GM11168 (cell line): ENCODE measurements at regions not wholly inside any gene's neighbourhood (a gene's known extent, or its start where the extent isn't known, plus 50 kb on each side); places are given as distances from the start of the nearest gene placed in this dataset.

Experiments
- in situ Hi-C: fragments of 300-500 bp; cut with MboI; formaldehyde crosslinking; loops from one replicate; pipeline ENCODE4 v1.12.0; 2022; ENCODE audit warnings: low sequenced_read_pairs; ENCODE audit not compliant: unreplicated experiment

DNA sequence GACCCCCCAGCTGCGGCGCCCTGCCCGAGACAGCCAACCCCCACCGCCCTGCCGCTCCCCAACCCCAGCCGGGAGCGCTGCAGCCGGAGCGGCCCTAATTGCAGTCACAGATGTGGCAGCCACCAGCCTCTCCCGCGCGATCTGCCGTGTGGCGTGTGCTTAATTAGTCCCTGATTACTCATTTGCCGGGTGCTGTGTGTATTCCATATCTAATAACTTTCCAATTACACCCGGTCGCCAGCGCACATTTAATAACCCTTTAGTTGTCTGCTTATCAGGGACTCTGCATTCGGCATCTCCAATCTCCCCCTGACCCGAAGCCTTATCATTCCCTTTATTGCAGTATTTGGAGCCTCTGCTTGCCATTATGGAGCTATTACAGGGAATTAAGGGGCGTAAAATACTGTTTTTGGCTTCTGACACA, 236.7 kb upstream of the CIBAR2 start:
- in situ Hi-C loops: no loop called here

DNA sequence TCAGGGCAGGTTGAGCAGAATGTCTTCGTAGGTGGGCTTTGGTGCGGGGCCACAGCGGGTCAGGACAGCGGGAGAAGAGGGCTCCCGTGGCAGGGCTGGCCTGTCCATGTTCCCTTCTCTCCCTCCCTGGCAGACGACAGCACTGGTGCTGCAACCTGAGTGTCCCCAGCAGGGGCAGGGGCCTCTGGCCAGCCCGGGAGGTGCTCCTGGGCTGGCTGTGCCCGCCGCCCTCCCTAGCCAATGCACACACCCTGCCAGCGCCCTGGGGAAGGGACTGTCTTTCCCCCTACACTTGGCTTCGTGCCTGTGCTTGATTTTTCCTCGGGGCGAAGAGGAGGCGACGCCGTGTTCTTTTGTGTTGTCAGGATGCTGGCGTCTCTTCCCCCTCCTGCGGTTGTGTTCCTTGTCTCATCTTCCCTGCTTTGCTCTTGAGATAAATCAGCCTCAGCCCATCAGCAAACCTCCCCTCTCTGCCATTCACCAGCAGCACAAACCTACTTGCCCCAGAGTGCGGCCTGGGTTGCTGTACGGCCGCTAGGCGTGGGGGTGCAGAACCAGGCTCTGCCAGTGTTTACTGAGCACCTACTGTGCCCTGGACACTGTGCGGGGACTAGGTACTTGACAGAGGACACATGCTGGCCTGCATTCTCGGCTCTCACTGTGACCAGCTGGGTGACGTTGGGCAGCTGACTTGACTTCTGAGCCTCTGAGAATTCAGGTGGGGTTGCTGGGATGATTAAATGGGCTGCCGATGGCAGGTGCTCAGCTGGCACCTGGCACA, 237.3 kb upstream of the CIBAR2 start:
- in situ Hi-C loops: no loop called here

DNA sequence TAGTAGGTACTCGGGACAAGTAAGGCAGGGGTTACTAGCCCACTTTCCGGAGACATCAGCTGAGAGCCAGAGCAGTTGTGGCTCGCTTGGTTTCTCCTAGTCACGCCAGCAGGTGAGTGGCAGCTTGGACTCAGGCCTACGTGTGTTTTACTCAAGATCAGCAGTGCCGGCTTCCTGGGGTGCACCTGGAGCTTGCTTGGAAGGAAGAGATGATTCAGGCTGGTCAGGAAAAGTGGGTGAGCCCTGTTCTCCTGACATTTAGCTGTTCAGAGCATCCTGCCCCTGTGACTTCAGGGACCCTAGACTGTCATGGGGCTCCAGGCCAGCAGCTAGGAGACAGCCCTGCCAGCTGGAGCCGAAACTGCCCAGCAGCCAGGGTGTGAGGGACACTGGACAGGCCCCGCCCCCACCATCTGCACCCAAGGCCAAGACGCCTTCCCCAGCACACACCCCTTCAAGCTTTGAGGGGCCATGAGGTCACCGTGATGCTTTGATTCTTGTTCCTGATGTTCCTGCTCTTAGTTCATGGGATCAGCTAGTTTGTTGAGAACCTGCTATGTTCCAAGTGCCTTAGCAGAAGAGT, 238.0 kb upstream of the CIBAR2 start:
- in situ Hi-C loops: no loop called here

DNA sequence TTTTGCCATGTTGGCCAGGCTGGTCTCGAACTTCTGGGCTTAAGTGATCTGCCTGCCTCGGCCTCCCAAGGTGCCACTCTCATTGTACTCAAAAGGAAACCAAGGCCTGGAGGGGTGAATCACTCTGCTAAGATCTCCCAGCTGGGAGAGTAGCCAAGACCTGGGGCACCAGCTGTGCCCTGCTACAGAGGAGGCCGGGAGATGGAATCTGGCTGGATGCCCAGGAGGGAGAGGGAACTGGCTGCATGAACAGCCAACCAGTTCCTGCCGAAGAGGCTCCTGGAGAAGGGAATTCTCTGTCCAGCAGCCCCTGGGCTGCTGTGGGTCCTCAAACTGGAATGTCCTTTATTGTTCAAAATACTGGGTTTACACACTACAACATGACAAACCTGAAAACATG, 238.7 kb upstream of the CIBAR2 start:
- in situ Hi-C loops: no loop called here

DNA sequence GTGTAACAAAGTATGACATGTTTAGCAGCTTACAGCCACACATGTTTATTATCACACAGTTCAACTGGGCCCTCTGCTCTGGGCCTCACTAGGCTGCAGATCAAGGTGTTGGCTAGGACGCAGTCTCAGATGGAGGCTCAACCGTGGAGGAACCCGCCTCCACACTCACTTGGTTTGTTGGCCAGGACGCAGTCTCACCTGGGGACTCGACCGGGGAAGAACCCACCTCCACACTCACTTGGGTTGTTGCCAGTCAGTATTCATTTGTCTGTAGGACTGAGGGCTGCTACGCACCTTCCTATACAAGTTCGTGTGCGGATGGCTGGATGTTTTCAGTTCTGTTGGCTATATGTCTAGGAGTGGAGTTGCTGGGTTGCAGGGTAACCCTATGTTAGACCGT, 240.7 kb upstream of the CIBAR2 start:
- in situ Hi-C loops: no loop called here

DNA sequence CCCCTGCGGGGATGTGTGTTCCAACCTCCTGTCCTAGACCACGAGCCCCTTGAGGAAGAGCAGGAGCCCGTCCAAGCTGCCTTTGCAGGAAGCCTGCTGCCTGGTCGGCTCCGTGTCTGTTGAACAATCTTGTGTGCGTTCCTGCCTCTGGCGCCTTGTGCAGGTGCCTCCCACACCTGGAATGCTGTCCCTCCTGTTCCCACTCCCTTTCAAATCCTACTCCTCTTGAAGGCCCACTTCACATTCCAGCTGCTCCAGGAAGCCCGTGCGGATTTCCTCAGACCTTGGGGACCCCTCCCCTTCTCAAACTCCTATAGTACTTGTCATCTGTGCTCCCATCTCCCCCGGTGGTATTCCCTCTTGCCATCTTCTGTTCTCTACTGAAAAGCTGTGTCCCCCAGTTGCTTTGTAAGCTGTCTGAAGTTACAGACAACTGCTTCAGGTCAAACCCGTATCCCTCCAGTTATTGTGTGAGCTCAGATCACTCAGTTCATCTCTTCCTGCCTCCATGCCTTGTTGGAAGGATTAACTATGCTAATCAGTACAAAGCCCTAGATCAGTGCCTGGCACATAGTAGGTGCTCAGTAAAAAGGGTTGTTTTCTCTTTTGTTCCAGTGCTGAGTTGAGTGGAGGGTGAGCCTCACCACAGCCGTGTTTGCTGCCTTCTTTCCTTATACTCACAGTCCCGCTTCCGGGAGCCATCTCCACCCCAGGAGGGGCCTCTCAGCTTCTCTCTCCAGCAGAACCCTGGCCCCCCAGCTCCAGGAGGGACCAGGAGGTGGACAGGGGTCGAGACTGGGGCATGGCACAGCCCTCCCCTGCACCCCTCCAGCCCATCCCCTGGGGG, 241.8 kb upstream of the CIBAR2 start:
- in situ Hi-C loops: no loop called here

DNA sequence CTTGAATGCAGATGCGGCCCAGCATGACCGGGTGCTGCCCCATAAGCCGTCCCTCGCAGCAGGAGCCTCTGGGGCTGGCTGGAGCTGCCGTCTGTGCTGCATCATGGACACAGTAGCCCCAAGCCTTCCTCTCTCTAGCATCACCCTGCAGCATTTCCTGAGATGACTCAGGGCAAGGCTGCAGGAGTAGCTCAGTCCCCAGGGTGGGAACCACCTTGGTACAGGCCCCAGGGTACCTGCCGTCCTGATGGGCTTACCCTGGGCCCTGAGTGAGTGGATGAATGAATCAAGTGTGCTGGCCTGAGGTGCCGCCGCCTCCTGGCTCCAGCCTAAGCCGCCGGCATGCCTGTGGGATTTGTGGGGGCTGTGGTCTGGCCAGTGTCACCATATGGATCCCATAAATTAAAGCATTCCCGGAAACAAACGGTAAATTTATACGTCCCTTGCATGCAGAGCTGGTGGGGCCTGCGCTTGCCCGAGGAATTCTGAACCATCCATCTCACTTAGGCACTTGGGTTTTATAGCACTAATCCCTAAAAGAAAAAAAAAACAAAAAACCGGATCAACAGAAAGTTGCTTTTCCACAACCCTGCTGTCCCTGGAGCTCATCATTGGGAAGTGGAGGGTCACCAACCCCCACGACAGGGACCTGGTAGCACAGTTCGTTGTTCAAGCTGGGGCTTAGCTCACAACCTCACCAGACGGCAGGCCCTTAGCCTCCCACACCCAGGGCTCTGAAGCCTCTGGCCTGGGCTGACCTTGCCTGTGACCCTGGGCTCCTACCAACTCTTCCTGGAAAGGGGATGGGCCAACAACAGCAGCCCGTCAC, 242.6 kb upstream of the CIBAR2 start:
- in situ Hi-C loops: no loop called here

DNA sequence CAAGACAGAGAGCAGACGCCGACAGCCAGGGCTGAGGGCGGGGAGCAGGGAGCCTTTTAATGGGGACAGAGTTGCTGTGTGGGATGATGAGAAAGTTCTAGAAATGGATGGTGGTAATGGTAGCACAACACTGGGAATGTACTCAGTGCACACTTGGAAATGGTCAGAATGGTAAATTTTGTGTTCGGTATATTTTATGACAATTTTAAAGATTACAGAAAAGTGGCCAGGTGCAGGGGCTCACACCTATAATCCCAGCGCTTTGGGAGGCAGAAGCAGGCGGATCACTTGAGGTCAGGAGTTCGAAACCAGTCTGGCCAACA, 243.2 kb upstream of the CIBAR2 start:
- in situ Hi-C loops: no loop called here

DNA sequence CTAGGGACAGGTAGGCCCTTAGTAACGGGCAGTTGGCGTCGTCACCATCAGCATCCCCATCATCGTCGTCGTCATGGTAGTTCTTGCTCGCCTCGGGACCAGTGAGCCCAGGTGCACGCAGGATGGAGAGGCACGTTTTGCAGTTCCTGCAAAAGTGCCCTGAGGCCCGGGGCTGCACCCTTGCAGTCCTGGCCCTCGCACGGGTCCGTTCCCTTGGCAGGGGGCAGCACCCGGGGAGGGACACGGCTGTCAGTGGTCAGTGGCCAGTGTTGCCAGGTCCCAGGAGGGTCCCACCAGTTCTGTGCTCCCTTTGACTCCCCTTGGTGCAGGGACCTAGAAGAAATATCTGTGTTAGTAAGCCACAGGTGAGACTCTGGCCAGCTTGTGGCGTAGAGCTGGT, 243.9 kb upstream of the CIBAR2 start:
- in situ Hi-C loops: no loop called here

DNA sequence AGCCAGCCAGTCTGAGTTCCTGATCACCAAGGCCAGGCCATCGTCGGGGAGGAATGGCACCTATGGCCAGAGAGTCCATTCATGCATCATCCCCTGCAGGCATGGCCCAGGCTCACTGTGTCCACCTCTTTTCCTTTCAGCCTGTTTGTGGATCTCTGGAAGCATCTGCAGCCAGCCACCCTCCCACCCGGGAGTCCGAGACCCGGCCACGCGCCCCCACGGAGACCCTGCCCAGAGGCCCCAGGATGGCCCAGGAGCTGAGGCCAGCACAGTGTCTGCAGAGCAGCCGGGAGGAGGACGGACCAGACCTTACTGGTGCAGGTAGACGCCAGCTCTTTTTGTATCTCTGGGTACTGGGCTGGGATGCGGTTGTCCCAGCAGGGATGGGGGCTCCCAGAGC, 245.1 kb upstream of the CIBAR2 start:
- in situ Hi-C loops: no loop called here

DNA sequence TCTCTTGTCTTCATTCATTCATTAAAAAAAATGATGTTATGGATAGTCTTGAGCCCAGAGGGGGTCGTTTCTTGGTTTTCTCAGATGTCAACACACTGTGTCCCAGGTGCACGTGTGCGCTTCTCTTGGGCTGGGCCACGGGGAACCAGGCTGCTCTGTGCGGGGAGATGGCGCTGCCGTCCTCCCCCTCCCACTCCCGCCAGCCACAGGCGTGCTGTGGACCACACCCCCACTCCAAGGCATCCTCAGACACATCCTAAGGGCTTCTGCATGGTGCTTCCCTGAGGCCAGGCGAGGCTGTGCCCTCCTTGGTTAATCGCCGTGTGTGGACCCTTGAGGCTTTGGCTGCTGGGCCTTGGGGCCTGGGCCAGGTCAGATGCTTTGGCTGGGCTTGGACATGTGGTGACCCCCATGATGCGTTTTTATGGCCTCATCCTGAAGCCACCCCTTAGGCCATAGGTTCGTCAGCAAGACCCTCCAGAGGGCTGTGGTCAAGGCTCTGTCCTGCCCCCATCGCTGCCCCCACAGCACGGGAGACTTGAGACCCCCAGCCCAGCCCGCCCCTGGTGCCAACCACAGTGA, 245.7 kb upstream of the CIBAR2 start:
- in situ Hi-C loops: no loop called here

DNA sequence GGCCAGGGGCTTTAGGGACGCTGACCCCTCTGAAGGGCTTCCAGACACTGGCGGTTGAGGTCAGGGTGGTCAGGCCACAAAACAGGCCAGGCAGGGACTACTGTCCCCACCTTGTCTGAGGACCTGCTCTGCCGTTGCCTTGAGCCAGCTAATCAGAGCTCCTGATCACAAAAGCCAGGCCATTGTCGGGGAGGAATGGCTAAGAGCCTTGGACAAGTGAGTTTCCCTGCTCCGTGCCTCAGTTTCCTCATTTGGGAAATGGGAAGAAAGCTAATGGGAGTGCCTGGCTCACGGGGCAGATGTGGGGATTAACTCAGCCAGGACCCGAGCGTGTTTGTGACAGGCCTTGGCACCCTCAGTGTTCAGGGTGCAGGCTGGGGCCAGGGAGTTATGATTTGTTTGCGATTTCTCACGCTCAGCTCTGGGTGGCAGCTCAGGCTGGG, 246.5 kb upstream of the CIBAR2 start:
- in situ Hi-C loops: no loop called here

DNA sequence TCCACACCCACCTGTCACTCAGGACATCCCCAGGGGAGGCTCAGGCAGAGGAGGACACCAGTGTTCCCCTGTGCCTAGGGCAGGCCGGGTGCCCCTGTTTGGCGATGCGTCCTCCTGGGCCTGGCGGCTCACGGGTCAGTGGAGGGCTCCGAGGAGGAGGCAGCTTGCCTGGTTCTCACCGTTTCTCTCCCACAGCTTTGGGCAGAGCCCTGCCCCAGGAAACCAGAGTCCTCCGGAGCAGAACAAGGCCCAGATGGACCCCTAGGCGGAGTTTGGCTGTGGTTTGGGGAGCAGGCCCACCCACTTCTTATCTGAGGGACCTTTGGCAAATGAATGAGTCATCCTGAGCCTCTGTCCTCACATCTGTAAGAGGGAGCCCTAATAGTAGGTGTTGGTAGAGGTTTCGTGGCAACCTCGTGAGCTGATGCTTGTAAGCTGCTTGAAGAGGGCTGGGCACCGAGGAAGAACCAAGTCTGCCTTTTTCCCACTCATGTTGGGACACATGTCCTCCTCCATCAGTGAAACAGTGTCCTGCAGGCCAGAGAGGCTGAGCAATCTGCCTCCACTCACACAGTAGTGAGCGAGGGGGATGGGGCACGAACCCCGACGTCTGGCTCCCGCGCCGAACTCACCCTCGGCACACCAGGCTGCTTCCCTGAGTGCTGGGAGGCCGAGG, 247.0 kb upstream of the CIBAR2 start:
- in situ Hi-C loops: no loop called here

DNA sequence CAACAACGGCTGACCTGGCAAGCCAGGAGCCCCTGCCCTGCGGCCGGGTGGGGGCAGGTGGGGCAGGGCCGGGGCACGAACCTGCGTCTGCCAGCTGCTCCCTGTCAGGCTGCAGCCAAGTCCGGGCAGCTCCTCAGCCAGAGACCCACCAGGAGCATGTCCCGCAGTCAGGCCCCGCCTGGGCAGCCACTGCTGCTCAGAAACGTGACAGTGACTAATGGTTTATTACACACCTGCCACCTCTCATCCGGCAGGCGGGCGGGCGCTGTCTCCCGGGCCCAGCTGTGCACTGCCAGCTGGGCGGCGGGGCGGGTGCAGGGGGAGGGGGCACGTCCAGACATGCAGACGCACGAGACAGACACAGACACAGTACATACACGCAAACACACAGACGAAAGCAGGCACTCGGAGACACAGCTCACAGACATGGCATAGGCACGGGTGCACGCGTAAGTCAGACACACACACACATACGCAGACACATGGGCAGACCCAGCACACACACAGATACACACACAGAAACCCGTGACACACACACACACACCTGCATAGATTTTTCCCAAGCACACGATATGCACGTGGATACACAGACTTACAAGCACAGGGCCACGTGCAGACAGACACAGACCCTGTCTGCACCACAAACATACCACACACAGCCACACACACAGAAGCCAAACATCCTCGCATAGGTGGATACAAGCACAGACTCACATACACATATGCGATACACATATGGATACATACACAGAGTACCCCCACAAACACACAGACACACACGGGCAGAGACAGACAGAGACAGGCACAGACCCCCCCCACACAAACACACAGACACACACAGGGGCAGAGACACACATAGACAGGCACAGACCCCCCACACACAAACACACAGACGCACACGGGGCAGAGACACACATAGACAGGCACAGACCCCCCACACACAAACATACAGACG, 248.3 kb upstream of the CIBAR2 start:
- in situ Hi-C loops: no loop called here

DNA sequence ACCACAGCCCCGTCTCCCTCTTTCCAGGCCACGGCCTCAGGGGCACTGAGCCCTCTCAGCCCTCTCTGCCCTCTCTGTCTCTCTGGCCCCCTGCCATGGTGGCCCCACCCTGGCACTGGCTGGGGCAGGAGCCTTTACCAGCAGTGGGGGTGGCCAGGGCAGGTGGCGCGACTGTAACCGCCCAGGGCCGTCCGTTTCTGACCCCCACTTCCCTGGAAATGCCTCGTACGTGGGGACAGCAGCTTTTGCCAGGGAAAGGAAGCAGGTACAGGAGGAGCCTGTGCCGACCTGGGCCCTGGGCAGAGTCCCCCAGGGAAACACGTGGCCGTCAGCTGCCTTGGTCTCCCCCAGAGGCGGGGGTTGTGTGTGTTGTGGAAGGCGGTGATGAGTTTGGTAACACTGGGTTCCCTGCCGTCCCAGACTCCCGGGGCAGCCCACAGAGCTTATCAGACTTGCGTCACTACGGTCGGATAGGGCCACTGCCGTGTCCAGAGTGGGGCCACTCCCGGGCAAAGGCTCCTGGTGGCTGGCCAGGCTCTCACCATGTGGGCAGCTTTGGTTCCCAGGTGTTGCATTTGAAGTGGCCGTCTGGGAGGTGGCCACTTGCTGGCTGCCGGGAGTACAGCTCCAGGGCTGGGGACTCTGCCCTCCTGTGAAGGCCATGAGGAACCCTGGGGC, 249.3 kb upstream of the CIBAR2 start:
- in situ Hi-C loops: no loop called here

DNA sequence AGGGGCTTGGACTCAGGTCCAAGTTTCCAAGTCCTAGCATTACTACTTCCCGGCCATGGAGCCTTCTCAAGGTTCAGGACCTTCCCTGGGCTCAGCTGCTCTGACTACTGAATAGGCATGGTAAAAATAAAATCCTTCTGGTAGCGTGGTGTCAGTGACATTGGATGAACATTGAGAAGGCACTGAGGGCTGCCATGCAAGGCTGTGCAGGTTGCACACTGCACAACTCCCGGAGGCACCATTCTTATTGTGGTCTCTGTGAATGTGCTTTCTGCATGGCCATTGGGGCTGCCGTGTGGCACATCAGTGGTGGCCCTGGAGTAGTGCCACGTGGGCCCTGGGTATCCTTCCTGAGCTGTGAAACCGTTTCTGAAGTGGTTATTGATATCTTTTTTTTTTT, 250.2 kb upstream of the CIBAR2 start:
- in situ Hi-C loops: no loop called here

DNA sequence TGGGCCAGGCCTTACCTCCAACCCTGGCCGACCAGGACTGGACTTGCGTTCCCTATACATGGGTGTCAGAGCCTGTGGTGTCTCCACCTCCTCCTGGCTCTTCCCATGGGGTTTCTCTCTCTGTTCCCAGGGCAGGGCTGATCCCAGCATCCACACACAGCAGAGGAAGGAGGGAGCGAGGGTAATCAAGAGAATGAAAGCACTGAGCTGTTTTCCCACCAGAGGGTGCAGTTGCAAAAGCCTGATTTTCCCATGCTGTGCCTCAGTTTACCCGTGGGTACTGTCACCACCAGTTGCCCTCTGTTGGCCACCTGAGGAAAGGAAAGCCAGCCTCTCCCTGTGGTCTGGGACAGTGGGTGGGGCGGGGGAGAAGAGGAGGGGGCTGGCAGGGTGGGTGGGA, 249.7 kb upstream of the GSE1 start:
- in situ Hi-C loops: no loop called here

DNA sequence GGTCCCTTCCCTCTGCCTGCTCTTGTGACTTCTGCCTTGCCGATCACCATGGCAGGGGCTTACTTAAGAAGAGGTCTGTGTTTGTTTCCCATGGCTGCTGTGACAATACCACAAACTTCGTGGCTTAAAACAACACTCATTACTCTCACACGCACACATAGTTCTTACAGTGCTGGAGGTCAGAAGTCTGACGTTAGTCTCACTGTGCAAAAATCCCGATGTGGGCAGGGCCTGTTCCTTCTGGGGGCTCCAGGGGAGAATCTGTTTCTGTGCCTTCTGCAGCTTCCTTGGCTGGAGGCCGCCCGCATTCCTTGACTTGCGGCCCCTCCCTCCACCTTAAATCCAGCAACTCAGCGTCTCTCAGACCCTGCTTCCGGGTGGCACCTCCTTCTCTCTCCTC, 249.2 kb upstream of the GSE1 start:
- in situ Hi-C loops: no loop called here
